ENCODE measurements at regions not wholly inside any gene's neighbourhood (a gene's known extent, or its start where the extent isn't known, plus 50 kb on each side); places are given as distances from the start of the nearest gene placed in this dataset.

DNA sequence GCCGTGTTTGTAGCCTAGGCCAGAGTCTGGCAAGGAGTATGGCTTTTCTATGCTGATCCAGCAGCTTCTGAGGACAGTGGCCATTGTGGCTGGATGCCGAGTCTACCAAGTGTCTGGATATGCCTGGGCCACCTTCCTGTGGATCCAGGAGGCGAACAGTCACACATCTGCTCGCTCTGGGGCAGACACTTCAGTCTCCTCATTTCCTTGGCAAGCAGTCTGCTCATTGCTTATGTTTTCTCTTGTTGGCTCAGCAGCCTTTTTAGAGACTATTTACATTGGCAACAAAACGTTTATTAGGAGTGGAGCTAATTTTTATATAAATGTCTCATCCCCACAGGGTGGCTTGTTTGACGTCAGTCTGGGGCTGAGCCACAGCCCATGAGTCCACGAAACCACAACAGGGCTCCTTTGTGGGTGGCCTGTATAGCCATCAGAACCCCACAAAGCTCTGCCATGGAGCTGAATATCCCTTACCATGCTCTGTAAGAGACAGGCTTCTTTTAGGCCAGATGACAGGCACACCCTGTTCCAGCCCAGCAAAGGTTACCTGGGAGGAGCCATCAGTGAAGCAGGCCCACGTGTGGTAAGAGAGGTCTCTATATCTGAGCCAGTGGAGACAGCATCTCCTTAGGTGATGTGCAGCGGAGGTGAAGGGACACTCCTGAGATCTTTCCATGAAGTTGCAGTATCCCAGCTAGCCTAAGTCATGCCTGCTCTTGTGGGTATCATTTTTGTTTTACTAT, 221.7 kb downstream of the DIRAS2 start:
- WGBS (ENCODE audit: low lambda C conversion rate), result 16% methylated on average over 8 of the region's 9 CpGs
- no peaks in the 10 kb centered on the region for H3F3A ChIP-seq (replicated peaks; ENCODE audit: insufficient read depth)
- no peaks in the 10 kb centered on the region for H3K9me3 ChIP-seq
- H3K9ac ChIP-seq, result no peak overlapping the region
- no peaks in the 10 kb centered on the region for H3K27me3 ChIP-seq (ENCODE audit: insufficient read depth)
- CTCF ChIA-PET, result no interaction called here
- H3K79me2 ChIP-seq (ENCODE audit: insufficient read depth), result no peaks in the 10 kb centered on the region
- no peak overlapping the region for H3K4me2 ChIP-seq
- H2AFZ ChIP-seq (ENCODE audit: low read depth), result no peak overlapping the region
- H4K20me1 ChIP-seq (ENCODE audit: insufficient read depth), result no peaks in the 10 kb centered on the region
- no peaks in the 10 kb centered on the region for H3K36me3 ChIP-seq (replicated peaks in 1 of 2; ENCODE audit: control insufficient read depth in 1 of 2, insufficient read depth in 2 of 2, low read length in 1 of 2)
- DNase-seq, result no peak
- TF ChIP-seq FOSL2 (IDR thresholded peaks at IDR 0.05; ENCODE audit: borderline replicate concordance, low read depth) (no peak), REST (IDR thresholded peaks at IDR 0.05; ENCODE audit: low read depth, low read length) (no peak), SIN3A (IDR thresholded peaks at IDR 0.05; ENCODE audit: borderline replicate concordance, low read depth, low read length) (no peak), FOXJ3 (CRISPR knock-in tag; IDR thresholded peaks at IDR 0.05) (no peak), NRF1 (IDR thresholded peaks at IDR 0.05; ENCODE audit: low read depth, low read length) (no peak), TEAD4 (IDR thresholded peaks at IDR 0.05; ENCODE audit: borderline replicate concordance, insufficient read depth) (no peak)
- TF ChIP-seq, protein P1, sequence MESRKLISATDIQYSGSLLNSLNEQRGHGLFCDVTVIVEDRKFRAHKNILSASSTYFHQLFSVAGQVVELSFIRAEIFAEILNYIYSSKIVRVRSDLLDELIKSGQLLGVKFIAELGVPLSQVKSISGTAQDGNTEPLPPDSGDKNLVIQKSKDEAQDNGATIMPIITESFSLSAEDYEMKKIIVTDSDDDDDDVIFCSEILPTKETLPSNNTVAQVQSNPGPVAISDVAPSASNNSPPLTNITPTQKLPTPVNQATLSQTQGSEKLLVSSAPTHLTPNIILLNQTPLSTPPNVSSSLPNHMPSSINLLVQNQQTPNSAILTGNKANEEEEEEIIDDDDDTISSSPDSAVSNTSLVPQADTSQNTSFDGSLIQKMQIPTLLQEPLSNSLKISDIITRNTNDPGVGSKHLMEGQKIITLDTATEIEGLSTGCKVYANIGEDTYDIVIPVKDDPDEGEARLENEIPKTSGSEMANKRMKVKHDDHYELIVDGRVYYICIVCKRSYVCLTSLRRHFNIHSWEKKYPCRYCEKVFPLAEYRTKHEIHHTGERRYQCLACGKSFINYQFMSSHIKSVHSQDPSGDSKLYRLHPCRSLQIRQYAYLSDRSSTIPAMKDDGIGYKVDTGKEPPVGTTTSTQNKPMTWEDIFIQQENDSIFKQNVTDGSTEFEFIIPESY (IDR thresholded peaks at IDR 0.05; ENCODE audit: borderline replicate concordance, low read depth), result no peak
- TF ChIP-seq, protein P2, sequence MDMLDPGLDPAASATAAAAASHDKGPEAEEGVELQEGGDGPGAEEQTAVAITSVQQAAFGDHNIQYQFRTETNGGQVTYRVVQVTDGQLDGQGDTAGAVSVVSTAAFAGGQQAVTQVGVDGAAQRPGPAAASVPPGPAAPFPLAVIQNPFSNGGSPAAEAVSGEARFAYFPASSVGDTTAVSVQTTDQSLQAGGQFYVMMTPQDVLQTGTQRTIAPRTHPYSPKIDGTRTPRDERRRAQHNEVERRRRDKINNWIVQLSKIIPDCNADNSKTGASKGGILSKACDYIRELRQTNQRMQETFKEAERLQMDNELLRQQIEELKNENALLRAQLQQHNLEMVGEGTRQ (IDR thresholded peaks at IDR 0.05; ENCODE audit: borderline replicate concordance, low read depth, low read length), result no peak
- TF ChIP-seq, protein P3, sequence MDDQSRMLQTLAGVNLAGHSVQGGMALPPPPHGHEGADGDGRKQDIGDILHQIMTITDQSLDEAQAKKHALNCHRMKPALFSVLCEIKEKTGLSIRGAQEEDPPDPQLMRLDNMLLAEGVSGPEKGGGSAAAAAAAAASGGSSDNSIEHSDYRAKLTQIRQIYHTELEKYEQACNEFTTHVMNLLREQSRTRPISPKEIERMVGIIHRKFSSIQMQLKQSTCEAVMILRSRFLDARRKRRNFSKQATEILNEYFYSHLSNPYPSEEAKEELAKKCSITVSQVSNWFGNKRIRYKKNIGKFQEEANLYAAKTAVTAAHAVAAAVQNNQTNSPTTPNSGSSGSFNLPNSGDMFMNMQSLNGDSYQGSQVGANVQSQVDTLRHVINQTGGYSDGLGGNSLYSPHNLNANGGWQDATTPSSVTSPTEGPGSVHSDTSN (IDR thresholded peaks at IDR 0.05), result no peak
- POLR2A ChIA-PET, result no interaction called here
- H3K27ac ChIP-seq (ENCODE audit: low read depth in 2 of 2, low read length in 1 of 2), result no peak overlapping the region; a peak in 1 of 4 replicates
- no peaks in the 10 kb centered on the region for H3K9me2 ChIP-seq
- peaks cover 0 to 6% of the 10 kb centered on the region in 2 experiments; a peak in 1 of 4 replicates for H3K4me1 ChIP-seq (ENCODE audit: control insufficient read depth in 1 of 2, insufficient read depth in 2 of 2, low read depth in 1 of 2, low read length in 1 of 2)
- H3K4me3 ChIP-seq (ENCODE audit: low read depth in 2 of 2, low read length in 1 of 2), result no peak overlapping the region

Data from SK-N-SH (cell line).